ENCODE measurements at regions not wholly inside any gene's neighbourhood (a gene's known extent, or its start where the extent isn't known, plus 50 kb on each side); places are given as distances from the start of the nearest gene placed in this dataset.

DNA sequence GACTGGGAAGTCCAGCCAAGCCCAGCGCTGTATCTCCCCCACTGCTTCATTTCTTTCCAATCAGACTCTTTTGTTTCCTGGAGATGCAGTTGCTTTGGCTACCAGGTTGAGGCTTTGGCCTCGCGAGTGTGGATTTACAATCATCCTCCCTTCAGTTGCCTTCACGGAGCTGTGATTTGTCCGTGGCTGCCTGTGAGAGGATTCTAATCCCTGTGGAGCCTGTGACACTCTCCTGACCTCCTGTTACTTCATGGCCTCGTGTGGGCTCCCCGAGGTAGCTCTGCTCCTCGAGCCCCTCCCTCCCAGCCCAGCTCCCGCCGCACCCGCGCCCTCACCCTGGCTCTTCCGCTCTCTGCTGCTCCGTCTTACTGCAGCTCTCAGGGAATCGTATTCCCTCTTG is 107.2 kb upstream of the STC2 start:
- Histone ChIP-seq H3K4me3 (no peak overlapping the region), H3K4me1 (no peaks in the 10 kb centered on the region), H3K9me3 (no peaks in the 10 kb centered on the region), H3K27ac (no peak overlapping the region), H3K36me3 (no peaks in the 10 kb centered on the region), H3K27me3 (no peaks in the 10 kb centered on the region)
- no peak for DNase-seq
- TF ChIP-seq POLR2A (IDR thresholded peaks at IDR 0.05) (no peak), CTCF (IDR thresholded peaks at IDR 0.05) (no peak)

GRCh38 chr5:173434270-173434669 is 106.1 kb upstream of the STC2 start:
- Histone ChIP-seq H3K4me1 (no peaks in the 10 kb centered on the region), H3K27me3 (no peaks in the 10 kb centered on the region), H3K36me3 (no peaks in the 10 kb centered on the region), H3K4me3 (no peak overlapping the region), H3K27ac (no peak overlapping the region), H3K9me3 (no peaks in the 10 kb centered on the region)
- no peak for TF ChIP-seq POLR2A (IDR thresholded peaks at IDR 0.05)
- DNase-seq: no peak

GRCh38 chr5:173430394-173430793 is 102.2 kb upstream of the STC2 start:
- no peak for DNase-seq
- no peaks in the 10 kb centered on the region for H3K9me3 ChIP-seq
- TF ChIP-seq POLR2A (IDR thresholded peaks at IDR 0.05): no peak
- no peak for TF ChIP-seq CTCF (IDR thresholded peaks at IDR 0.05)
- H3K36me3 ChIP-seq: no peaks in the 10 kb centered on the region
- no peak overlapping the region for H3K27ac ChIP-seq
- H3K4me1 ChIP-seq: no peaks in the 10 kb centered on the region
- H3K4me3 ChIP-seq: no peak overlapping the region
- no peaks in the 10 kb centered on the region for H3K27me3 ChIP-seq

DNA sequence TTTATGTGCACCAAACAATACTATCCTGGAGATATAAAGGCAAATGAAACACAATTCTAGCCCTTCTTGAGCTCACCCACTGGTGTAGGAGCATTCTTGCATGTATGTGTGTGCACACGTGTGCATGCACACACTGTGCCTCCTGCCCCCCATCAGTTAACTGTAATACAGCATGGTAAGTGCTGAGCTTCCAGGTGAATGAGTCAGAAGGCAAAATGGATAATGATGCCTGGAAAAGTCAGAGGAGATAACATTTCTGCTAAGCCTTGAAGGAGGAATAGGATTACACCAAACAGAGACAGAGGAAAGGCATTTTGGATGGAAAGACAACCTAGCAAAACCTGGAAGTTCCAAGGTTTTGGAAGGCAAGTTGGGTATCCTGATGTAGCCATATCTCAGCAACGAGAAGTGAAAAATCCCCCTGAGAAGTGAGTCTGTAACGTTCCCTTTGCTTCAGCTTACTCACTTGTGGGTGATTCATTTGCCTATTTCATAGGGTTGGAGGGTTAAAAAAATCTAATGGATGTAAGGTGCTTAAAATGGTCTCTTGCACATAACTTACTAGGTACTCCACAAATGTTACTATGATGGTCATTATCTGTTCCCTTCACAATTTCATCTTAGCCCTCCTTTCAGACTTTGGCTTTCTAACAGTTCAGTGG is 101.4 kb upstream of the STC2 start:
- Histone ChIP-seq H3K36me3 (no peaks in the 10 kb centered on the region), H3K4me3 (no peak overlapping the region), H3K27me3 (no peaks in the 10 kb centered on the region), H3K9me3 (no peaks in the 10 kb centered on the region), H3K4me1 (no peaks in the 10 kb centered on the region), H3K27ac (no peak overlapping the region)
- no peak for DNase-seq
- TF ChIP-seq CTCF (IDR thresholded peaks at IDR 0.05) (no peak), POLR2A (IDR thresholded peaks at IDR 0.05) (no peak)

- Histone ChIP-seq H3K9me3 (no peaks in the 10 kb centered on the region), H3K36me3 (no peaks in the 10 kb centered on the region), H3K4me3 (no peak overlapping the region), H3K27ac (no peak overlapping the region), H3K27me3 (no peaks in the 10 kb centered on the region), H3K4me1 (no peaks in the 10 kb centered on the region)
- DNase-seq: no peak
- no peak for TF ChIP-seq CTCF (IDR thresholded peaks at IDR 0.05)
- TF ChIP-seq POLR2A (IDR thresholded peaks at IDR 0.05): no peak
These were observed 95.4 kb upstream of the STC2 start for GRCh38 chr5:173423452-173424117.

GRCh38 chr5:173420108-173420507 is 91.9 kb upstream of the STC2 start:
- Histone ChIP-seq H3K4me3 (no peak overlapping the region), H3K27ac (peak overlapping the region in 1 of 4 donors; percentile 21), H3K9me3 (no peaks in the 10 kb centered on the region), H3K4me1 (no peaks in the 10 kb centered on the region), H3K27me3 (no peaks in the 10 kb centered on the region), H3K36me3 (no peaks in the 10 kb centered on the region)
- TF ChIP-seq POLR2A (IDR thresholded peaks at IDR 0.05) (no peak), CTCF (IDR thresholded peaks at IDR 0.05) (no peak)
- no peak for DNase-seq
